ENCODE measurements at regions not wholly inside any gene's neighbourhood (a gene's known extent, or its start where the extent isn't known, plus 50 kb on each side); places are given as distances from the start of the nearest gene placed in this dataset.
"Not testable (repeated sequence)": the region's sequence is repeated elsewhere in the genome, so short reads cannot be mapped to it uniquely, and the experiment has no call there.

DNA sequence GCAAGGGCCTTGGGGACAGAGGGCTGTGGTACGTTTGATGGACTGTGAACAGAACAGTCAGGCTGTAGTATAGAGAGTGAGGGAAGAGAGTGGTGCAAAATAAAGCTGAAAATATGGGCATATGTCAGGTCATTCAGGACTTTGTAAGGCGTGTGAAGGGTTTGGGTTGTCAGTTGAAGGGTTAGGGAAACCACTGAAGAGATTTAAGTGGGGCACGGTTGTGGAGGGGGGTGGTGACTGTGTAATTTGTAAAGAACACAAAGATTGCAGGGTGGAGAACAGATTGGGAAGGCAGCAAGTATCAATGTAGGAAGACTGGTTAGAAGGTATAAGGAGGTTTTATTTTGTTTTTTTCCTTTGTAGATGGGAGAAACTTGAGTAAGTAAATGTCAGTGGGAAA is 349.8 kb downstream of the DLEU7 start:
- Histone ChIP-seq H3K4me3 (no peak overlapping the region), H3K27me3 (ENCODE audit: control insufficient read depth in 3 of 3, insufficient read depth in 3 of 3, low read length in 2 of 3) (no peaks in the 10 kb centered on the region), H3K27ac (ENCODE audit: low read depth in 1 of 2, low read length in 1 of 2) (no peak overlapping the region), H3K9me3 (ENCODE audit: control insufficient read depth in 4 of 4, insufficient read depth in 3 of 4, low read length in 3 of 4) (no peaks in the 10 kb centered on the region), H3K4me1 (ENCODE audit: control insufficient read depth in 5 of 5, insufficient read depth in 5 of 5, low read length in 5 of 5) (no peaks in the 10 kb centered on the region), H3K9ac (ENCODE audit: insufficient read depth in 1 of 2, low read length in 2 of 2) (no peak overlapping the region), H3K36me3 (ENCODE audit: control insufficient read depth in 4 of 4, insufficient read depth in 4 of 4, low read length in 4 of 4) (no peaks in the 10 kb centered on the region)
- no peak for DNase-seq
- WGBS, 2 donors = 61 to 75% methylated on average over 3 of the region's 3 CpGs
- TF ChIP-seq, protein P1, sequence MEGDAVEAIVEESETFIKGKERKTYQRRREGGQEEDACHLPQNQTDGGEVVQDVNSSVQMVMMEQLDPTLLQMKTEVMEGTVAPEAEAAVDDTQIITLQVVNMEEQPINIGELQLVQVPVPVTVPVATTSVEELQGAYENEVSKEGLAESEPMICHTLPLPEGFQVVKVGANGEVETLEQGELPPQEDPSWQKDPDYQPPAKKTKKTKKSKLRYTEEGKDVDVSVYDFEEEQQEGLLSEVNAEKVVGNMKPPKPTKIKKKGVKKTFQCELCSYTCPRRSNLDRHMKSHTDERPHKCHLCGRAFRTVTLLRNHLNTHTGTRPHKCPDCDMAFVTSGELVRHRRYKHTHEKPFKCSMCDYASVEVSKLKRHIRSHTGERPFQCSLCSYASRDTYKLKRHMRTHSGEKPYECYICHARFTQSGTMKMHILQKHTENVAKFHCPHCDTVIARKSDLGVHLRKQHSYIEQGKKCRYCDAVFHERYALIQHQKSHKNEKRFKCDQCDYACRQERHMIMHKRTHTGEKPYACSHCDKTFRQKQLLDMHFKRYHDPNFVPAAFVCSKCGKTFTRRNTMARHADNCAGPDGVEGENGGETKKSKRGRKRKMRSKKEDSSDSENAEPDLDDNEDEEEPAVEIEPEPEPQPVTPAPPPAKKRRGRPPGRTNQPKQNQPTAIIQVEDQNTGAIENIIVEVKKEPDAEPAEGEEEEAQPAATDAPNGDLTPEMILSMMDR (IDR thresholded peaks at IDR 0.05; ENCODE audit: control extremely low read depth, extremely low read depth) = no peak
- no peak for ATAC-seq (ENCODE audit: insufficient read depth, low FRiP score)

DNA sequence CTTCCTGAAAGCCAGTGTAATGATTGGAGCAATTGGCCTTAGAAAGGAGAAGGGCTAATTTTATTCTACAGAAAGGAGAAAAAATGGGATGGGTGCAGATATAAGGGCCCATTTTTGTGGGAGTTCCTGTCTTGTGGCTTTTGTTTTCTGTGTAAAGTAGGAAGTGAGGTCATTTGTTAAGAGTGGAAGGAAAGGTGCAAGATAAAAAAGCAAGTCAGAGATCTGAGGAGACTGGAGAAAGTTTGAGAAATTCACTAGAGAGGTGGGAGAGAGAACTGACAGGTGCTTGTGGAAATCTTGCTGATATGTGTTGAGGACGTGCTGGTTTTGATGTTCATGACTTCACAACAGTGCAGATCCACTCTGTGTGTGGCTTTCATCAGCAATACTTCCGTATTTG is 349.4 kb downstream of the DLEU7 start:
- Histone ChIP-seq H3K4me3 (no peak overlapping the region), H3K9ac (ENCODE audit: insufficient read depth in 1 of 2, low read length in 2 of 2) (no peak overlapping the region), H3K36me3 (ENCODE audit: control insufficient read depth in 4 of 4, insufficient read depth in 4 of 4, low read length in 4 of 4) (no peaks in the 10 kb centered on the region), H3K4me1 (ENCODE audit: control insufficient read depth in 5 of 5, insufficient read depth in 5 of 5, low read length in 5 of 5) (no peaks in the 10 kb centered on the region), H3K27me3 (ENCODE audit: control insufficient read depth in 3 of 3, insufficient read depth in 3 of 3, low read length in 2 of 3) (no peaks in the 10 kb centered on the region), H3K9me3 (ENCODE audit: control insufficient read depth in 4 of 4, insufficient read depth in 3 of 4, low read length in 3 of 4) (no peaks in the 10 kb centered on the region), H3K27ac (ENCODE audit: low read depth in 1 of 2, low read length in 1 of 2) (no peak overlapping the region)
- no peak for ATAC-seq (ENCODE audit: insufficient read depth, low FRiP score)
- WGBS, 2 donors = 70 to 87% methylated on average over 2 of the region's 2 CpGs
- DNase-seq = no peak
- TF ChIP-seq, protein P1 (IDR thresholded peaks at IDR 0.05; ENCODE audit: control extremely low read depth, extremely low read depth) = no peak

DNA sequence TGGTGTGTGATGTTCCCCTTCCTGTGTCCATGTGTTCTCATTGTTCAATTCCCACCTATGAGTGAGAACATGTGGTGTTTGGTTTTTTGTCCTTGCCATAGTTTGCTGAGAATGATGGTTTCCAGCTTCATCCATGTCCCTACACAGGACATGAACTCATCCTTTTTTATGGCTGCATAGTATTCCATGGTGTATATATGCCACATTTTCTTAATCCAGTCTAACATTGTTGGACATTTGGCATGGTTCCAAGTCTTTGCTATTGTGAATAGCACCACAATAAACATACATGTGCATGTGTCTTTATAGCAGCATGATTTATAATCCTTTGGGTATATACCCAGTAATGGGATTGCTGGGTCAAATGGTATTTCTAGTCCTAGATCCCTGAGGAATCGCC is 340.3 kb downstream of the DLEU7 start:
- H3K4me1 ChIP-seq (ENCODE audit: control insufficient read depth in 5 of 5, insufficient read depth in 5 of 5, low read length in 5 of 5); H3K27ac ChIP-seq (ENCODE audit: low read depth in 1 of 2, low read length in 1 of 2); H3K27me3 ChIP-seq (ENCODE audit: control insufficient read depth in 3 of 3, insufficient read depth in 3 of 3, low read length in 2 of 3); ATAC-seq (ENCODE audit: insufficient read depth, low FRiP score); DNase-seq; H3K9ac ChIP-seq (ENCODE audit: insufficient read depth in 1 of 2, low read length in 2 of 2); H3K9me3 ChIP-seq (ENCODE audit: control insufficient read depth in 4 of 4, insufficient read depth in 3 of 4, low read length in 3 of 4); H3K4me3 ChIP-seq; H3K36me3 ChIP-seq (ENCODE audit: control insufficient read depth in 4 of 4, insufficient read depth in 4 of 4, low read length in 4 of 4): not testable (repeated sequence)
- no CpG with 5 or more reads among the region's 1 CpG for WGBS, 2 donors

DNA sequence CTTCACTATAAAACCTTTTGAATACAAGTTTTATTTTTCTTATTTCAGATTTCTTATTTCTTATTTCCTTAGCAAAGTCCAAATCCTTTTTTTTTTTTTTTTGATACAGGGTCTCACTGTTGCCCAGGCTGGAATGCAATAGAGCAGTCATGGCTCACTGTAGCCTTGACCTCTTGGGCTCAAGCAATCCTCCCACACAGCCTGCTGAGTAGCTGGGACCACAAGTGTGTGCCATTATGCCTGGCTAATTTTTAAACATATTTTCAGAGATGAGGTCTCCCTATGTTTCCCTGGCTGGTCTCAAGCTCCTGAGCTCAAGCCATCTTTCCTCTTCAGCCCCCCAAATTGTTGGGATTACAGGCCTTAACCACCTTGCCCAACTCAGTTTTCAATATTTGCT is 334.3 kb downstream of the DLEU7 start:
- Histone ChIP-seq H3K36me3 (ENCODE audit: control insufficient read depth in 4 of 4, insufficient read depth in 4 of 4, low read length in 4 of 4) (no peaks in the 10 kb centered on the region), H3K27ac (ENCODE audit: low read depth in 1 of 2, low read length in 1 of 2) (no peak overlapping the region), H3K4me1 (ENCODE audit: control insufficient read depth in 5 of 5, insufficient read depth in 5 of 5, low read length in 5 of 5) (peaks cover 0 to 26% (median 14%) of the 10 kb centered on the region in 5 donors), H3K4me3 (no peak overlapping the region), H3K9me3 (ENCODE audit: control insufficient read depth in 4 of 4, insufficient read depth in 3 of 4, low read length in 3 of 4) (peaks cover 0 to 2% (median 0%) of the 10 kb centered on the region in 4 donors), H3K9ac (ENCODE audit: insufficient read depth in 1 of 2, low read length in 2 of 2) (no peak overlapping the region), H3K27me3 (ENCODE audit: control insufficient read depth in 3 of 3, insufficient read depth in 3 of 3, low read length in 2 of 3) (no peaks in the 10 kb centered on the region)
- TF ChIP-seq, protein P1 (IDR thresholded peaks at IDR 0.05; ENCODE audit: control extremely low read depth, extremely low read depth) = no peak
- DNase-seq = no peak
- ATAC-seq (ENCODE audit: insufficient read depth, low FRiP score) = no peak

Data from lung (tissue), 11 donors.